MM.1S (cell line): ENCODE measurements at regions not wholly inside any gene's neighbourhood (a gene's known extent, or its start where the extent isn't known, plus 50 kb on each side); places are given as distances from the start of the nearest gene placed in this dataset.

Source experiments
- EZH2 ChIP-seq: fragments of 300-600 bp; sonication (generic); optimal IDR thresholded peaks from 2 replicates; pipeline ENCODE3; 2017; ENCODE audit warnings: low read depth, mild to moderate bottlenecking, antibody characterized with exemption, low read length, mixed read lengths
- TF ChIP-seq, protein P1 (sequence below): fragments of 300-600 bp; sonication (generic); IDR thresholded peaks from 2 replicates; pipeline ENCODE4 v1.5.1; 2016; ENCODE audit warnings: antibody characterized with exemption, low read length, mixed read lengths

DNA sequence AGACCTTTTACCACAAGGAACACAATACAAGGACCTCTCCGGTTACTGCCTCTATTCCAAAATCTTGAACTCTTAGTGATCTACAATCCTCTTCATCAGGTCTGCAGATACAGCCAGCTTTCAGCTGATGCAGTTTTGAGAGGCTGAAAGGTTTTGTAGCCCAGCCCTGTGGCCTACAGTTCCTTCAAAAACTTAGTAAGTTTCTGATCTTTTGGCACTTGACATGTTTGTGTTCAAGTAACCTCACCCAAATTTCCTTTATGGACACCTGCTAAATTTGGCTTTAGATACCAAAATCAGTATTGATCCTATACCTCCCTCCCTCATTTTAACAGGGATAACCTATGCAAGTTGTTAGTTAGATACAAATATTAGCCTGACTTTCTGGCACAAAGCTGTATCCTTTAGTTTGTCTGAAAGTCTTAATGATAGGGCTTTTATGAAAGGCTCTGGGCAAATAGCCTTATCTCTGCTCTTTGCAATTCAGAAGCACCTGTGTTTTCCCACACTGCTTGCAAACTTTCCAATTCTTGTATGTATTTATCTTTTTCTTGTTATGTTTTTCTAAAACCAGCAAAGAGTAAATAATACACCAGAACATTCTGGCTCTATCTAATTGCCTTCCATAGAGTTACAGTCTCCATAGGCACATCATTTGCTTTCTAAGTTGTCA lies 650.5 kb upstream of the KLHL29 start:
- TF ChIP-seq, protein P1, sequence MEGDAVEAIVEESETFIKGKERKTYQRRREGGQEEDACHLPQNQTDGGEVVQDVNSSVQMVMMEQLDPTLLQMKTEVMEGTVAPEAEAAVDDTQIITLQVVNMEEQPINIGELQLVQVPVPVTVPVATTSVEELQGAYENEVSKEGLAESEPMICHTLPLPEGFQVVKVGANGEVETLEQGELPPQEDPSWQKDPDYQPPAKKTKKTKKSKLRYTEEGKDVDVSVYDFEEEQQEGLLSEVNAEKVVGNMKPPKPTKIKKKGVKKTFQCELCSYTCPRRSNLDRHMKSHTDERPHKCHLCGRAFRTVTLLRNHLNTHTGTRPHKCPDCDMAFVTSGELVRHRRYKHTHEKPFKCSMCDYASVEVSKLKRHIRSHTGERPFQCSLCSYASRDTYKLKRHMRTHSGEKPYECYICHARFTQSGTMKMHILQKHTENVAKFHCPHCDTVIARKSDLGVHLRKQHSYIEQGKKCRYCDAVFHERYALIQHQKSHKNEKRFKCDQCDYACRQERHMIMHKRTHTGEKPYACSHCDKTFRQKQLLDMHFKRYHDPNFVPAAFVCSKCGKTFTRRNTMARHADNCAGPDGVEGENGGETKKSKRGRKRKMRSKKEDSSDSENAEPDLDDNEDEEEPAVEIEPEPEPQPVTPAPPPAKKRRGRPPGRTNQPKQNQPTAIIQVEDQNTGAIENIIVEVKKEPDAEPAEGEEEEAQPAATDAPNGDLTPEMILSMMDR: no peak
- TF ChIP-seq EZH2: no peak
